HCT116 (cell line): ENCODE measurements at regions not wholly inside any gene's neighbourhood (a gene's known extent, or its start where the extent isn't known, plus 50 kb on each side); places are given as distances from the start of the nearest gene placed in this dataset.

ENCODE experiments used
- ATAC-seq: fragments of 200-7000 bp; cut with Tn5 transposase; 2 replicates; pipeline ENCODE4 v1.9.1; 2020; ENCODE audit warnings: mild to moderate bottlenecking, moderate library complexity
- BruUV-seq: library from RNA; stranded (reverse); fragments of 400-500 nt; replicated peaks from 2 replicates; lab custom pipeline; 2021; lab: Mats Ljungman, UMichigan
- CTCF ChIA-PET: fragments of 300-600 bp; sonication (Branson Sonifier 250); formaldehyde crosslinking; loops from one replicate; lab custom pipeline; 2021; ENCODE audit warnings: antibody characterized with exemption; lab: Charles Lee
- POLR2A ChIA-PET: fragments of 300-600, 350-600 bp; sonication (Branson Sonifier 250); formaldehyde crosslinking; loops from one replicate; lab custom pipeline; 2021; ENCODE audit warnings: antibody characterized with exemption; lab: Charles Lee
- RAD21 ChIA-PET, 2 experiments: fragments of 300-600 bp; sonication (Branson Sonifier 250); formaldehyde crosslinking; loops; one replicate each; lab custom pipeline; 2023; ENCODE audit warnings: low total read pairs in 2 of 2; ENCODE audit not compliant: uncharacterized antibody in 2 of 2, unreplicated experiment in 2 of 2, low non-redundant PET in 1 of 2; lab: Charles Lee
- DNase-seq: peaks from one replicate; pipeline ENCODE4 v3.0.0-alpha.2; 2010; ENCODE audit warnings: low read depth, low spot score
- H2AFZ ChIP-seq: fragments of 200-600 bp; shearing (Covaris generic), sonication (generic); 2 replicates; pipeline ENCODE4 v1.6.1; 2017; ENCODE audit warnings: low read depth, mixed run types, mixed read lengths, antibody characterized with exemption, low read length; ENCODE audit not compliant: poor library complexity, severe bottlenecking
- H3K27ac ChIP-seq: 2 replicates; pipeline ENCODE4 v1.5.1; 2012; ENCODE audit warnings: low read depth, low read length
- H3K27me3 ChIP-seq: fragments of 200-600 bp; sonication (generic); 2 replicates; pipeline ENCODE4 v1.6.1; 2016; ENCODE audit warnings: mixed run types, low read length, mixed read lengths; ENCODE audit not compliant: insufficient read depth
- H3K36me3 ChIP-seq, 2 experiments: fragments of 200-500 bp in 1 of 2; fragments of 200-600 bp in 1 of 2; sonication (Bioruptor generic) in 1 of 2; sonication (generic) in 1 of 2; 2 replicates each; pipeline versions ENCODE4 v1.5.1 to v1.6.1; 2014 to 2016; ENCODE audit warnings: low read length in 2 of 2, inconsistent platforms in 1 of 2, mixed read lengths in 1 of 2, mixed run types in 1 of 2; ENCODE audit not compliant: insufficient read depth in 2 of 2, control insufficient read depth in 1 of 2
- H3K4me1 ChIP-seq, 2 experiments: fragments of 200-600 bp in 1 of 2; sonication (generic) in 1 of 2; 2 replicates each; pipeline versions ENCODE4 v1.5.1 to v1.6.1; 2012 to 2017; ENCODE audit warnings: low read length in 2 of 2, inconsistent platforms in 1 of 2, mild to moderate bottlenecking in 1 of 2, mixed read lengths in 1 of 2, mixed run types in 1 of 2, moderate library complexity in 1 of 2; ENCODE audit not compliant: insufficient read depth in 2 of 2, control insufficient read depth in 1 of 2
- H3K4me2 ChIP-seq: fragments of 200-600 bp; sonication (generic); 2 replicates; pipeline ENCODE4 v1.6.1; 2017; ENCODE audit warnings: mixed run types, low read length, mixed read lengths
- H3K4me3 ChIP-seq, 2 experiments: fragments of 200-600 bp in 1 of 2; sonication (generic) in 1 of 2; replicated peaks in 1 of 2; 2 replicates each; pipeline ENCODE4 v1.5.1; 2011 to 2016; ENCODE audit warnings: low read length in 2 of 2, control low read depth in 1 of 2, low read depth in 1 of 2, mild to moderate bottlenecking in 1 of 2, mixed read lengths in 1 of 2, mixed run types in 1 of 2
- H3K79me2 ChIP-seq: fragments of 200-600 bp; sonication (generic); 2 replicates; pipeline ENCODE4 v1.6.1; 2017; ENCODE audit warnings: mild to moderate bottlenecking, mixed run types, low read length, moderate library complexity, mixed read lengths; ENCODE audit not compliant: insufficient read depth
- H3K9ac ChIP-seq: fragments of 200-600 bp; sonication (generic); 2 replicates; pipeline ENCODE4 v1.6.1; 2016; ENCODE audit warnings: low read length, mixed read lengths
- H3K9me2 ChIP-seq: fragments of 200-600 bp; sonication (generic), shearing (Covaris generic); 2 replicates; pipeline ENCODE4 v1.6.1; 2017; ENCODE audit warnings: mixed run types, mild to moderate bottlenecking, moderate library complexity; ENCODE audit not compliant: insufficient read depth
- H3K9me3 ChIP-seq, 2 experiments: fragments of 200-500 bp in 1 of 2; fragments of 200-600 bp in 1 of 2; sonication (Bioruptor generic) in 1 of 2; sonication (generic) in 1 of 2; 2 replicates each; pipeline ENCODE4 v1.6.1; 2014 to 2017; ENCODE audit warnings: low read length in 2 of 2, mixed read lengths in 2 of 2, inconsistent platforms in 1 of 2, low read depth in 1 of 2, mild to moderate bottlenecking in 1 of 2, mixed run types in 1 of 2, moderate library complexity in 1 of 2; ENCODE audit not compliant: control insufficient read depth in 1 of 2, insufficient read depth in 1 of 2
- H4K20me1 ChIP-seq: fragments of 200-600 bp; sonication (generic), shearing (Covaris generic); 2 replicates; pipeline ENCODE4 v1.6.1; 2017; ENCODE audit warnings: mixed run types, mild to moderate bottlenecking, moderate library complexity; ENCODE audit not compliant: insufficient read depth
- CTCF ChIP-seq, 3 experiments: fragments of 200-600 bp in 1 of 3; sonication (generic) in 1 of 3; IDR thresholded peaks in 2 of 3; conservative IDR thresholded peaks in 1 of 3; 2 replicates each; pipeline ENCODE4 v1.5.1; 2012 to 2017; ENCODE audit warnings: low read depth in 2 of 3, low read length in 2 of 3, antibody characterized with exemption in 1 of 3, borderline replicate concordance in 1 of 3, control low read depth in 1 of 3, mild to moderate bottlenecking in 1 of 3, mixed read lengths in 1 of 3, mixed run types in 1 of 3, moderate library complexity in 1 of 3; ENCODE audit not compliant: insufficient read depth in 1 of 3
- EZH2 ChIP-seq: fragments of 200-600 bp; sonication (generic); IDR thresholded peaks from 2 replicates; pipeline ENCODE4 v1.6.1; 2017; ENCODE audit warnings: antibody characterized with exemption, mixed run types
- EZH2phosphoT487 ChIP-seq: fragments of 200-600 bp; IDR thresholded peaks from 2 replicates; pipeline ENCODE4 v1.6.1; 2018; ENCODE audit warnings: antibody characterized with exemption, borderline replicate concordance
- MAX ChIP-seq: IDR thresholded peaks from 2 replicates; pipeline ENCODE4 v1.6.1; 2012
- POLR2A ChIP-seq: IDR thresholded peaks from 2 replicates; pipeline ENCODE4 v1.7.0; 2011; ENCODE audit warnings: borderline replicate concordance; ENCODE audit not compliant: insufficient read depth, insufficient read length; ENCODE audit errors: extremely low read depth
- POLR2AphosphoS5 ChIP-seq: IDR thresholded peaks from 2 replicates; pipeline ENCODE4 v1.6.1; 2011; ENCODE audit warnings: mild to moderate bottlenecking, low read depth, low read length, moderate library complexity
- SRF ChIP-seq: IDR thresholded peaks from 2 replicates; pipeline ENCODE4 v1.6.1; 2012; ENCODE audit warnings: low read depth
- YY1 ChIP-seq: IDR thresholded peaks from 2 replicates; pipeline ENCODE4 v1.6.1; 2011; ENCODE audit warnings: low read length, low read depth, moderate library complexity, mild to moderate bottlenecking; ENCODE audit not compliant: insufficient replicate concordance; ENCODE audit errors: extremely low read depth
- ZFX ChIP-seq: fragments of 450-650 bp; IDR thresholded peaks from 2 replicates; pipeline ENCODE4 v1.6.1; 2017
- ZNF274 ChIP-seq: fragments of 200-500 bp; sonication (Bioruptor generic); IDR thresholded peaks from 2 replicates; pipeline ENCODE4 v1.6.1; 2014; ENCODE audit warnings: mild to moderate bottlenecking, low read depth, low read length, inconsistent platforms
- intact Hi-C: fragments of 100-400 bp; cut with micrococcal nuclease; formaldehyde crosslinking; loops from 2 replicates; pipeline ENCODE4 v1.10.0; 2022
- TF ChIP-seq, protein P1 (sequence below): IDR thresholded peaks from 2 replicates; pipeline ENCODE4 v1.6.1; 2012; ENCODE audit warnings: low read depth
- TF ChIP-seq, protein P2 (sequence below): IDR thresholded peaks from 2 replicates; pipeline ENCODE4 v1.6.1; 2012

DNA sequence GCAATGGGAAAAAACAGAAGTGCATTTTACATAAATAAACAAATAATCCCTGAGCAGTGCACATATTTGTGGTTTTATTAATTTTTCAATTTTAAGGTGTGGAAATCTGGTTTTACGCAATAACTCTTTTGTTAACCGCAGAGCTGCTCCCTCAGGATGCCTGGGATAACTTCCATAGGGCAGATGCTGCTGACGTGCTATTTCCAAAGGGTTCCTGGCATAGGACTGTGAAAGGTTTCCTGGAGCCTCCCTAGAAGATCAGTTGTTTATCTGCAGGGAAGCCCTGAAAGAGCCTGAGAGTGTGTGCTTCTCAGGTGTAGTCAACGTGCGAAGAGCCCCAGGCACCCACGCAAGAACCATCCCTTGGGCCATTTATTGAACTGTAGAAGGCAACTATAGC, 443.5 kb downstream of the PLK2 start:
- intact Hi-C loops, result no loop called here
- DNase-seq, result no peak

GRCh38 chr5:58015175-58015574, 444.7 kb downstream of the PLK2 start:
- ChIA-PET CTCF (no interaction called here), POLR2A (no interaction called here)
- intact Hi-C loops, result no loop called here

More for the DNA sequence above, 443.5 kb downstream of the PLK2 start:
- BruUV-seq, result no TSS peak
- Histone ChIP-seq H3K4me1 (no peaks in the 10 kb centered on the region), H3K27me3 (no peaks in the 10 kb centered on the region), H2AFZ (no peak overlapping the region), H3K79me2 (no peaks in the 10 kb centered on the region), H3K9ac (no peak overlapping the region), H4K20me1 (no peaks in the 10 kb centered on the region), H3K36me3 (no peaks in the 10 kb centered on the region), H3K4me3 (no peak overlapping the region), H3K4me2 (no peak overlapping the region), H3K9me3 (no peaks in the 10 kb centered on the region), H3K27ac (no peak overlapping the region), H3K9me2 (no peaks in the 10 kb centered on the region)
- no peak for TF ChIP-seq MAX
- TF ChIP-seq POLR2AphosphoS5, result no peak
- TF ChIP-seq EZH2, result no peak
- ChIA-PET POLR2A (no interaction called here), RAD21 (no interaction called here), CTCF (no interaction called here)
- no peak for ATAC-seq

More at GRCh38 chr5:58015175-58015574, 444.7 kb downstream of the PLK2 start:
- Histone ChIP-seq H4K20me1 (no peaks in the 10 kb centered on the region), H3K4me3 (no peak overlapping the region), H3K27me3 (no peaks in the 10 kb centered on the region), H3K36me3 (no peaks in the 10 kb centered on the region), H3K9ac (no peak overlapping the region), H3K79me2 (no peaks in the 10 kb centered on the region), H3K4me1 (no peaks in the 10 kb centered on the region), H3K9me3 (no peaks in the 10 kb centered on the region), H2AFZ (no peak overlapping the region), H3K27ac (no peak overlapping the region), H3K4me2 (no peak overlapping the region), H3K9me2 (no peaks in the 10 kb centered on the region)
- TF ChIP-seq EZH2 (no peak), ZFX (no peak), CTCF (IDR thresholded peaks at IDR 0.05 in 2 of 3, conservative IDR thresholded peaks at IDR 0.05 in 1 of 3; ENCODE audit: borderline replicate concordance in 1 of 3, insufficient read depth in 1 of 3, low read depth in 2 of 3, low read length in 2 of 3) (no peak), POLR2A (no peak), EZH2phosphoT487 (no peak), ZNF274 (no peak), SRF (no peak), YY1 (no peak)
- TF ChIP-seq, protein P1, sequence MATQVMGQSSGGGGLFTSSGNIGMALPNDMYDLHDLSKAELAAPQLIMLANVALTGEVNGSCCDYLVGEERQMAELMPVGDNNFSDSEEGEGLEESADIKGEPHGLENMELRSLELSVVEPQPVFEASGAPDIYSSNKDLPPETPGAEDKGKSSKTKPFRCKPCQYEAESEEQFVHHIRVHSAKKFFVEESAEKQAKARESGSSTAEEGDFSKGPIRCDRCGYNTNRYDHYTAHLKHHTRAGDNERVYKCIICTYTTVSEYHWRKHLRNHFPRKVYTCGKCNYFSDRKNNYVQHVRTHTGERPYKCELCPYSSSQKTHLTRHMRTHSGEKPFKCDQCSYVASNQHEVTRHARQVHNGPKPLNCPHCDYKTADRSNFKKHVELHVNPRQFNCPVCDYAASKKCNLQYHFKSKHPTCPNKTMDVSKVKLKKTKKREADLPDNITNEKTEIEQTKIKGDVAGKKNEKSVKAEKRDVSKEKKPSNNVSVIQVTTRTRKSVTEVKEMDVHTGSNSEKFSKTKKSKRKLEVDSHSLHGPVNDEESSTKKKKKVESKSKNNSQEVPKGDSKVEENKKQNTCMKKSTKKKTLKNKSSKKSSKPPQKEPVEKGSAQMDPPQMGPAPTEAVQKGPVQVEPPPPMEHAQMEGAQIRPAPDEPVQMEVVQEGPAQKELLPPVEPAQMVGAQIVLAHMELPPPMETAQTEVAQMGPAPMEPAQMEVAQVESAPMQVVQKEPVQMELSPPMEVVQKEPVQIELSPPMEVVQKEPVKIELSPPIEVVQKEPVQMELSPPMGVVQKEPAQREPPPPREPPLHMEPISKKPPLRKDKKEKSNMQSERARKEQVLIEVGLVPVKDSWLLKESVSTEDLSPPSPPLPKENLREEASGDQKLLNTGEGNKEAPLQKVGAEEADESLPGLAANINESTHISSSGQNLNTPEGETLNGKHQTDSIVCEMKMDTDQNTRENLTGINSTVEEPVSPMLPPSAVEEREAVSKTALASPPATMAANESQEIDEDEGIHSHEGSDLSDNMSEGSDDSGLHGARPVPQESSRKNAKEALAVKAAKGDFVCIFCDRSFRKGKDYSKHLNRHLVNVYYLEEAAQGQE, result no peak
- TF ChIP-seq, protein P2, sequence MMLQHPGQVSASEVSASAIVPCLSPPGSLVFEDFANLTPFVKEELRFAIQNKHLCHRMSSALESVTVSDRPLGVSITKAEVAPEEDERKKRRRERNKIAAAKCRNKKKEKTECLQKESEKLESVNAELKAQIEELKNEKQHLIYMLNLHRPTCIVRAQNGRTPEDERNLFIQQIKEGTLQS, result no peak
- no TSS peak for BruUV-seq
- no peak for ATAC-seq
- RAD21 ChIA-PET, result no interaction called here
- no peak for DNase-seq
